ENCODE measurements at regions not wholly inside any gene's neighbourhood (a gene's known extent, or its start where the extent isn't known, plus 50 kb on each side); places are given as distances from the start of the nearest gene placed in this dataset.
"Not testable (repeated sequence)": the region's sequence is repeated elsewhere in the genome, so short reads cannot be mapped to it uniquely, and the experiment has no call there.

GRCh38 chr13:89977203-89977602, 1370.3 kb upstream of the MIR17HG start:
- no peak for DNase-seq (ENCODE audit: low spot score)

- no peak for DNase-seq (ENCODE audit: low spot score)
These were observed 1366.6 kb upstream of the MIR17HG start for GRCh38 chr13:89980896-89981295.

GRCh38 chr13:89982407-89983095, 1364.9 kb upstream of the MIR17HG start:
- DNase-seq (ENCODE audit: low spot score), result no peak

- no peak for DNase-seq (ENCODE audit: low spot score)
These were observed 1359.3 kb upstream of the MIR17HG start for GRCh38 chr13:89988206-89988605.

GRCh38 chr13:90003566-90003965, 1343.9 kb upstream of the MIR17HG start:
- no peak for DNase-seq (ENCODE audit: low spot score)

GRCh38 chr13:90008707-90009149, 1338.8 kb upstream of the MIR17HG start:
- no peak for DNase-seq (ENCODE audit: low spot score)

- no peak for DNase-seq (ENCODE audit: low spot score)
These were observed 1333.4 kb upstream of the MIR17HG start for GRCh38 chr13:90014038-90014437.

- no peak for DNase-seq (ENCODE audit: low spot score)
These were observed 1331.7 kb upstream of the MIR17HG start for GRCh38 chr13:90015565-90016507.

- DNase-seq (ENCODE audit: low spot score), result no peak
These were observed 1330.8 kb upstream of the MIR17HG start for GRCh38 chr13:90016688-90017087.

- DNase-seq (ENCODE audit: low spot score), result no peak
These were observed 1326.9 kb upstream of the MIR17HG start for GRCh38 chr13:90020536-90021070.

GRCh38 chr13:90027409-90027808, 1320.1 kb upstream of the MIR17HG start:
- no peak for DNase-seq (ENCODE audit: low spot score)

- DNase-seq (ENCODE audit: low spot score), result no peak
These were observed 1315.2 kb upstream of the MIR17HG start for GRCh38 chr13:90032313-90032712.

GRCh38 chr13:90032841-90033493, 1314.5 kb upstream of the MIR17HG start:
- DNase-seq (ENCODE audit: low spot score), result no peak

GRCh38 chr13:90039516-90039915, 1308.0 kb upstream of the MIR17HG start:
- DNase-seq (ENCODE audit: low spot score), result no peak

- no peak for DNase-seq (ENCODE audit: low spot score)
These were observed 1299.9 kb upstream of the MIR17HG start for GRCh38 chr13:90047600-90047999.

- no peak for DNase-seq (ENCODE audit: low spot score)
These were observed 1297.4 kb upstream of the MIR17HG start for GRCh38 chr13:90049989-90050671.

- no peak for DNase-seq (ENCODE audit: low spot score)
These were observed 1292.4 kb upstream of the MIR17HG start for GRCh38 chr13:90055121-90055520.

- DNase-seq (ENCODE audit: low spot score), result no peak
These were observed 1291.7 kb upstream of the MIR17HG start for GRCh38 chr13:90055760-90056159.

GRCh38 chr13:90064226-90064625, 1283.3 kb upstream of the MIR17HG start:
- not testable (repeated sequence) for DNase-seq (ENCODE audit: low spot score)

- DNase-seq (ENCODE audit: low spot score), result no peak
These were observed 1278.8 kb upstream of the MIR17HG start for GRCh38 chr13:90068658-90069057.

- DNase-seq (ENCODE audit: low spot score), result no peak
These were observed 1277.1 kb upstream of the MIR17HG start for GRCh38 chr13:90070362-90070761.

Measured in CD4-positive, alpha-beta T cell treated with Interleukin-15 for 4 hours (primary cell).